ENCODE measurements at regions not wholly inside any gene's neighbourhood (a gene's known extent, or its start where the extent isn't known, plus 50 kb on each side); places are given as distances from the start of the nearest gene placed in this dataset.

DNA sequence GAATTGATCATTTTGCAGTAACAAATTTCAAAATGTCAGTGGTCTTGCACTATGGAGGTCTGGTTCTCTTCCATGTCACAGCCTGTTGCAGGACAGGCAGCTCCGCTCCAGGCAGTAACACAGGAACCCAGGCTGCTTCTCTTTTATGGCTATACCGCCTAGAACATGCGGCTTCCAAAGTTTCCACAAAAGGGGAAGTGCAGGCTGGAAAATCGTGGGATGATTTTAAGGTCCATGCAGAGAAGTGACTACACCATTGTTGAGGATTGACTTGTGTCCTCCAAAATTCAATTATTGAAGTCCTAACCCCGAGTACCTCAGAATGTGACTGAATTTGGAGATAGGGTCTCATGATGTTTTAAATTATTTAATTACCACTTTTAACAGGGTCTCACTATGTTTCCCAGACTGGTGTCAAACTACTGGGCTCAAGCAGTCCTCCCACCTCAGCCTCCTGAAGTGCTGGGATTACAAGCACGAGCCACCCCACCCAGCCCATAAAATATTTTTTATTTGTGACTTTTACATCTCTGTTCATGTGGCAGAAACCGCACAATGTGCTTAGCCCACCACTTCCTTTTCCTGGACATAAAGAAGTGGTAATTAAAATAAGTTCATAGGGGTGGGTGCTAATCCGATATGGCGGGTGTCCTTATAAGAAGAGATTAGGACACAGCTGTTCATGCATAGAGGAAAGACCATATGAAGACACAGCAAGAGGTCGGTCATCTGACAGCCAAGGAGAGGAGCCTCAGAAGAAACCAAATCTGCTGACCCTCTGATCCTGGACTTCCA is 279.2 kb upstream of the RPL38 start:
- DNase-seq (ENCODE audit: low read depth in 1 of 2, low spot score in 1 of 2) = no peak

DNA sequence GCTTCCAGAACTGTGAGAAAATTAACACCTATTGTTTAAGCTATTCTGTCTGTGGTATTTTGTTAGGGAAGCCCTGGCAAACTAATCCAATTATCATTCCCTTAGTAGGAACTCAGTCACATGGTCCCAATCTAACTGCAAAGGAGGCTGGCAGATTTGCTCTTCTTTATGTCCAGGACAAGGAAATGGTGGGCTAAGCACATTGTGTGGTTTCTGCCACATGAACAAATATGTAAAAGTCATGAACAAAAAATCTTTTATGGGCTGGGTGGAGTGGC is 278.6 kb upstream of the RPL38 start:
- no peak for DNase-seq (ENCODE audit: low read depth in 1 of 2, low spot score in 1 of 2)

DNA sequence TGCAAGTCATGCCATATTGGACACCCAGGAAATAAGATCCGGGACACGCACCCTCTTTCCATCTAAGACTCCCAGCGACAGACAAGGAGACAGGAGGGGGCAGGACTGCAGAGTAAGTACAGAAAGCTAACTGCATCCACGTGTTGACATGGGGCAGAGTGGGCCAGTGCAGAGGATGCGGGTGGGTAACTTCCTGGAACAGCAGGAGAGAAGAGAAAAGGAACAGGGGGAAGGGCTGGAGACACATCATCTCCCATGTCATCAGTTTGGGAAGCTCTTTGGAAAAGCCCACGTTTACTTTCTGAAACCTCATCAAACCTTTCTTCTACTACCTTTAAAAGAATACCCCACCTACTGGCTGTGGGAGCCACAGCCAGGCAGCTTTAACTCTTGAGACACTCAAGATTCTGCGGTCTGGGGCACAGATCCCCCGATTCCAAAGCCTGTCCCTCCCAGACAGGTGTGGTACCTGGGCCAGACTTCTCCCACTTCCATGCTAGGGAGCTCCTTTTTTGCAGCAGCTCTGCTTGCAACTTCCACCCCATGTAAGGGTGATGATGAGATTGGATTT is 273.5 kb upstream of the RPL38 start:
- DNase-seq (ENCODE audit: low read depth in 1 of 2, low spot score in 1 of 2) = no peak

- DNase-seq (ENCODE audit: low read depth in 1 of 2, low spot score in 1 of 2) = no peak
Observed at GRCh38 chr17:73932216-73932749, 271.2 kb upstream of the RPL38 start.

GRCh38 chr17:73933164-73933766 is 270.2 kb upstream of the RPL38 start:
- no peak for DNase-seq (ENCODE audit: low read depth in 1 of 2, low spot score in 1 of 2)

- no peak for DNase-seq (ENCODE audit: low read depth in 1 of 2, low spot score in 1 of 2)
Observed at GRCh38 chr17:73933871-73934270, 269.6 kb upstream of the RPL38 start.

GRCh38 chr17:73934696-73935095 is 268.8 kb upstream of the RPL38 start:
- no peak for DNase-seq (ENCODE audit: low read depth in 1 of 2, low spot score in 1 of 2)

DNA sequence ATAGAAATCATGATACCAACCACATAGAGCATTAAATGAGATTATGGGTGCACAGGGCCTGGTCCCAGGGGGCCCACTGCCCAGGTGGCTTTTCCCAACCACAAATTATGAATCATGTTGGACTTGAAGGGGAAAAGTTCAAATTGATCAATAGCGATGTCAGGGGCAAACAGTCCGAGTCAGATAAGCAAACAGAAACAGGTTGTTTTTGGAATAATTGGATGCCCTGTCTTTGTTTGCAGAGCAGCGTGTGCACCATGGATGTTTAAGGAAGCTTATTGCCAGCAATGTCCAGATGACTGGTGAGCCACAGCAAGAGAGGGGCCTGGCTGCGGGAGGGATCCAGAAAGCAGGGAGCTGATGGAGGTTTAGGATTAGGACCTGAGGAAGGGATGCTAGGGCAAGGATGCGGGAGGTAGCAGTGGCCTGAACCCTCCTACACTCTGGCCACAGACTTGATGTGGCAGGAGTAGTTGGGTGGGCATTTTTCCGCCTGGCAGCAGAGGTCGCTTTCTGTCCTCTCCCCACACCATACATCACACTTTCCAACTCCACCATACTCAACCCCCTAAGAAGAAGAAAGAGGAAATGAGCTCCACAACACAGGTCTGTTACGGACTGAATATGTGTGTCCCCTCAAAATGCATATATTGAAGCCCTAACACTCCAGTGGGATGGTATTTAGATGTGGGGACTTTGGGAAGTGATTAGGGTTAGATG is 266.4 kb upstream of the RPL38 start:
- DNase-seq (ENCODE audit: low read depth in 1 of 2, low spot score in 1 of 2) = no peak

DNA sequence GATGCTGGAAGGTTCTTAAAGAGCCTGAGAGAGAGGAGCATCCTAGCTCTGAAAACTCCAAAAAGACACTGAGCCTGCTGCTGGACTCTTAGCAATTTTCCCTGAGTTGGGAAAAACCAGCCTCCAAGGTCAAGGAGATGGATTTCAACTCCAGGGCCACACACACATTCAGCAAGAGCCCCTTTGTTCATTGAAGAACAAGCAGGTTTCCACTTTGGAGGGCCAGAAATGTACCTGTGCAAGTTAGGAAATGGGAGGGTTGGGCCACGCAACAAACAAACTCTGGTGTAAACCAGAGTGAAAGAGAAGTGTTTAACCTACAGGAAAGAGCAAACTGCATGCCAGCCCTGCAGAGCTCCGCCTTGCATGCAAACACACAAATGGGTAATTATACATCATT is 264.8 kb upstream of the RPL38 start:
- DNase-seq (ENCODE audit: low read depth in 1 of 2, low spot score in 1 of 2) = no peak

DNA sequence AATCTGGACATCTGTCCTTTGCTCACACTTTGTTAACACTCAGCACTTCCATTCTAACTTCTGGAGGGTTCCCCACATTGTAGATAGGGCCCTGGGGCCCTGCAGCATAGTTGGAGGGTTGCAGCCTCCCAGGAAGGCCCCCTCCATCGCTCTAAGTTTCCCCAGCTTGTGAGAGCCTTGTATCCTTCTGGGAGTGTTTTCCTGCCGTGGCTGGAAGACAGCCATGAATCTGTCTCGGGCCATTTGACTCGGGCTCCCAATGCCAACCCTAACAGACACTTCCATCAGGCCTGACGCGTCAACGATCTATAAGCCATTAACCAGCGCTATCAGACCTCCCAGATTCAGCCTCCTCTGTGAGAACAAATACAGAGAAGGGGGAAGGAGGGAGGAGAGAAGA is 263.7 kb upstream of the RPL38 start:
- no peak for DNase-seq (ENCODE audit: low read depth in 1 of 2, low spot score in 1 of 2)

GRCh38 chr17:73940511-73940910 is 263.0 kb upstream of the RPL38 start:
- no peak for DNase-seq (ENCODE audit: low read depth in 1 of 2, low spot score in 1 of 2)

DNA sequence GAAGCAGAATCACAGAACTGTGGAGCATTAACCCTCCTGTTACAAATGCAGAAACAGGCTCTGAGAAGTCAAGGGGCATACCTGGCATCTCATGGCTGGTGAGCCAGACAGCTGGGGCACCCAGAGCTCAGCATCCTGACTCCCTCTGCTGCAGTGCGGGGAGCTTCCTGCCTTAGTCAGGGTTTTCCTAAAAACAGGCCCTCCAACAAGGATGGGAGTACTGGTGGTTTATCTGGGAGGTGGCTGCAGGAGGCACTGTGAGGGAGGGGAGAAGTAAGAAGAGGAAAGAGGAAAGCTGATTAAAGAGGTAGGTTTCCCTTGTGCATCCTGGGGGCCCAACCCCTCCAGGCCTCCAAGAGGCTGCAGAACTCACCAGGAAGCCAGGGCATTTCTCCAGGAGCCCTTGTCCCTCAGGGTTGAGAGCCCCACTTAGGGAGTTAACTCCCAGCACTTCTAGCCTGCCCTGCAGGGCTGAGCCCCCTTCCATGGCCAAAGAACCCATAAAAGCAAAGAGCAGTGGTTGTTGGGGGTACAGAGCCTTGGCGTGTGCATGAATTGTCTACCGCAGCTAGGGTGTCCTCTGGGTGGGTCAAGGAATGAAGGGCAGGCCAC is 261.5 kb upstream of the RPL38 start:
- no peak for DNase-seq (ENCODE audit: low read depth in 1 of 2, low spot score in 1 of 2)

GRCh38 chr17:73942703-73943415 is 260.6 kb upstream of the RPL38 start:
- no peak for DNase-seq (ENCODE audit: low read depth in 1 of 2, low spot score in 1 of 2)

DNA sequence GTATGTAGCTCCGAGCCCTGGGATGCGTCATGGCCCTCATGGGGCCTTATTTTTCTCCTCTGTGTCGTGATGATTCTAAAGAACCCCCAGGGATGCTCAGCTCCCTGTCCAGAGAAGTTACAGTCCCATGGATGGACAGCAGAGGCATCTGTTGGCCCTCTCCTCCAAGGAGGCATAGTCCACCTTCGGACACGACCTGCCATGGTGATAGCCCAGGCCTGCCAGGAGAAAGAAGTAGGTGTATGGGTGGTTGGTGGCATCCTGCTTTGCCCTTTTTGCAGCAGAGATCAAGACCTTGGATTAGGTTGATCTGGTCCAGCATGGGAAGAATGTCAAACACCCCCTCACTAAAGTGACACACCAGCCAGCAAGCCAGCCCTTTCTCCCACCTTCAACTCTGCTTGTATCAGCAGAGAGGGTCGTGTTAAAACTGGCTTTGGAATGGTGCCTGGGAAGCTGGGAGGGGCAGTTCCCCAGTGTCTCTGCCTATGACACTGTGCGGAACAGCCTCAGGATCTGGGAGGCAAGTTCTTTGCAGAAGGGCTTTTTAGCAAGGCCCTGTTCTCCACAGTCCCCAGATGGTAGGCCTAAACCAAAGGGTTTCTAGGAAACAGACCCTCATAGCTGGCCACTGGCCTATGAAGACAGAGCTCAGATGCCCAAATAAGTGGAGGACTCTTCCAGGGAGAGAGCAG is 259.9 kb upstream of the RPL38 start:
- no peak for DNase-seq (ENCODE audit: low read depth in 1 of 2, low spot score in 1 of 2)

DNA sequence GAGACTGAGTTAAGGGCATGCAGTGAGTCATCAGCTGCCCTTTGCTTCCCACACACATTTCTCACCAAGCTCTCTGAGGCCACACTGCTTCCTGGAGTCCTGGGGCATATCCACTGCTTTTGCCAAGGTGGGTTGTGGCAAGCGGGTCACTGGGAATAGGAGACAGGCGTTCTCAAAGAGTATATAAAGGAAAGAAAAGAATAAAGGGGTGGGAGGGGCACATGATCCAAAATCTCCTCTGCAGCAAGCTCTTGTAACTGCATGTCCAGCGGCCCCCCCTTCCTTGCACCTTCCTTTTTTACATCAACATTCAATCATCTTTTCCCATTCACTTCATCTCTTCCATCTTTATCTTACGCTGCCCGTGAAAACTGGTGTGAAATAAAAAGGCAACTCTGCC is 259.1 kb upstream of the RPL38 start:
- DNase-seq (ENCODE audit: low read depth in 1 of 2, low spot score in 1 of 2) = no peak

DNA sequence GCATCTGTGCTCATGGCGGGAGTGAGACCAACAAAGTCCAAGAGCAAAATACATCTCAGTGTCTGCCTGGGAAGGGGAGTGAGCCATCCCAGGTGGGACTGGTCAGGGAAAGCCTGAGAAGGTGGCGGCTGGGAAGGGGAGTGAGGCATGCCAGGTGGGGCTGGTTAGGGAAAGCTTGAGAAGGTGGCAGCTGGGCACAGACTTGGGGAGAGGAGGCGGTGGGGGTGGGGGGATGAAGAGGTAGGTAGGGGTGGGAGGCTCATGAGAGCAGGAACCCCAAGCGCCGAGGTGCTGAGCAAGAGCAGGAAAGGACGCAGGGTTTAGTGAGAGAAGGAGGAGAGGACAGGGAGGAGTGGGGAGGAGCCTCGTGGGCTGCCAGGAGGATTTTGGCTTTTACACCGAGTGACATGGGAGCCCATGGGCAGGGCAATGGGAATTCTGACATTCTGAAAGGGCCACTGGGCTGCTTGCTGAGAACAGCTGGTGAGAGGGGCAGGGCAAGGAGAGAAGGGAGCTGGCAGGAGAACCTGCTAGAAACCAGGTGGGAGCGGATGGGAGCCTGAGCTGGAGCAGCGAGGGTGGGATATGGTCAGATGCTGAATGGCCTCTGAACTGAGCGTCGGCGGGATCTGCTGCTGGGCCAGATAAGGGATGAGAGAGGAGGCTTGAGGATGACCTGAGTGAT is 256.1 kb upstream of the RPL38 start:
- no peak for DNase-seq (ENCODE audit: low read depth in 1 of 2, low spot score in 1 of 2)

DNA sequence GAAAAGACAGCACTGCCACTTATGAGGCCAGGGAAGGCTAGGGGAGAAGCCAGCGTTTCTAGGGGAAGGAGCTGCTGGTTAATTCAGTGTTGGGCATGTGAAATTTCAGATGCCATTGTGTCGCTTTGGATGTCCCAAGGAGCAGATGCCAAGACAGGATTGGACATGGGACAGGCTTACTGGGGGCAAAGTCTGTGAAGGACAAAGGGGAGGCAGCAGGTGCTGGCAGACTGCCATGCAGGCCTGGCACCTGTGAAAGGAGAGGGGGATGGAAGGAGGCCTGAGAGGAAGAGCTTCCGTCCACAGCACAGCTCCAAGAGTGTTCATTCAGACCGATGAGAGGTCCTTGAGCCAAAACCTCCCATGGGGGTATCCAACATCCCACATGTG is 255.5 kb upstream of the RPL38 start:
- no peak for DNase-seq (ENCODE audit: low read depth in 1 of 2, low spot score in 1 of 2)

- DNase-seq (ENCODE audit: low read depth in 1 of 2, low spot score in 1 of 2) = no peak
Observed at GRCh38 chr17:73949903-73950592, 253.4 kb upstream of the RPL38 start.

DNA sequence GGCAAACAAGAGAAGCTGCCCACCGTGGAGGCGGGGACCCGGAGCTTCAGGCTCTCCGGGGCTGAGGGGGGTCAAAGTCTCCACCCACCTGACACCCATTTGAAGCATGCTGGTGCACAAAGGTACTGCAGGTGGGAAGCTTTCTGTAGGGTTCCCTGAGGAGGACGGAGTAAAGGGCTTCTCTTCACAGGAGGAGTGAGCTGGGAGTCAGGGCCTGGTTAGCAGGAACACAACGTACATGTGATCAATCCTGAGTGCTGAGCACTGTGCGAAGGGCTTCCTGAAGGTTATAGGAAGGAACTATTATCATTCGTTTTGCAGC is 252.9 kb upstream of the RPL38 start:
- DNase-seq (ENCODE audit: low read depth in 1 of 2, low spot score in 1 of 2) = no peak
